ENCODE measurements at regions not wholly inside any gene's neighbourhood (a gene's known extent, or its start where the extent isn't known, plus 50 kb on each side); places are given as distances from the start of the nearest gene placed in this dataset.

GRCh38 chr7:95687759-95688343 lies 84.5 kb upstream of the DYNC1I1 start:
- Histone ChIP-seq H3K4me1 (ENCODE audit: control insufficient read depth, insufficient read depth, low read length) (peaks cover 4% of the 10 kb centered on the region), H3K4me2 (ENCODE audit: low read length) (no peak overlapping the region), H3K4me3 (ENCODE audit: low read length) (no peak overlapping the region), H3K36me3 (ENCODE audit: insufficient read depth, low read length) (no peaks in the 10 kb centered on the region), H3K27me3 (ENCODE audit: control insufficient read depth, insufficient read depth, low read length) (no peaks in the 10 kb centered on the region), H3K9me3 (replicated peaks; ENCODE audit: low read length) (no peaks in the 10 kb centered on the region), H3K9ac (ENCODE audit: low read depth, low read length) (no peak overlapping the region)

GRCh38 chr7:95686109-95686508 lies 86.2 kb upstream of the DYNC1I1 start:
- H3K36me3 ChIP-seq (ENCODE audit: insufficient read depth, low read length): no peaks in the 10 kb centered on the region
- H3K4me3 ChIP-seq (ENCODE audit: low read length): no peak overlapping the region
- H3K9me3 ChIP-seq (replicated peaks; ENCODE audit: low read length): no peaks in the 10 kb centered on the region
- H3K27me3 ChIP-seq (ENCODE audit: control insufficient read depth, insufficient read depth, low read length): no peaks in the 10 kb centered on the region
- H3K4me2 ChIP-seq (ENCODE audit: low read length): no peak overlapping the region
- no peak overlapping the region for H3K9ac ChIP-seq (ENCODE audit: low read depth, low read length)
- peaks cover 4% of the 10 kb centered on the region for H3K4me1 ChIP-seq (ENCODE audit: control insufficient read depth, insufficient read depth, low read length)

GRCh38 chr7:95684505-95684904 lies 87.8 kb upstream of the DYNC1I1 start:
- no peaks in the 10 kb centered on the region for H3K9me3 ChIP-seq (replicated peaks; ENCODE audit: low read length)
- H3K4me3 ChIP-seq (ENCODE audit: low read length): no peak overlapping the region
- peaks cover 4% of the 10 kb centered on the region for H3K4me1 ChIP-seq (ENCODE audit: control insufficient read depth, insufficient read depth, low read length)
- H3K27me3 ChIP-seq (ENCODE audit: control insufficient read depth, insufficient read depth, low read length): no peaks in the 10 kb centered on the region
- H3K9ac ChIP-seq (ENCODE audit: low read depth, low read length): no peak overlapping the region
- H3K36me3 ChIP-seq (ENCODE audit: insufficient read depth, low read length): no peaks in the 10 kb centered on the region
- no peak overlapping the region for H3K4me2 ChIP-seq (ENCODE audit: low read length)

GRCh38 chr7:95684037-95684436 lies 87.7 kb upstream of the PDK4 start:
- Histone ChIP-seq H3K4me2 (ENCODE audit: low read length) (no peak overlapping the region), H3K27me3 (ENCODE audit: control insufficient read depth, insufficient read depth, low read length) (no peaks in the 10 kb centered on the region), H3K4me3 (ENCODE audit: low read length) (no peak overlapping the region), H3K9me3 (replicated peaks; ENCODE audit: low read length) (no peaks in the 10 kb centered on the region), H3K9ac (ENCODE audit: low read depth, low read length) (no peak overlapping the region), H3K4me1 (ENCODE audit: control insufficient read depth, insufficient read depth, low read length) (peaks cover 2% of the 10 kb centered on the region), H3K36me3 (ENCODE audit: insufficient read depth, low read length) (no peaks in the 10 kb centered on the region)

- no peaks in the 10 kb centered on the region for H3K4me1 ChIP-seq (ENCODE audit: control insufficient read depth, insufficient read depth, low read length)
Measured at GRCh38 chr7:95682913-95683312, 86.6 kb upstream of the PDK4 start.

GRCh38 chr7:95676691-95677090 lies 80.4 kb upstream of the PDK4 start:
- Histone ChIP-seq H3K9ac (ENCODE audit: low read depth, low read length) (no peak overlapping the region), H3K36me3 (ENCODE audit: insufficient read depth, low read length) (no peaks in the 10 kb centered on the region), H3K4me3 (ENCODE audit: low read length) (no peak overlapping the region), H3K9me3 (replicated peaks; ENCODE audit: low read length) (no peaks in the 10 kb centered on the region), H3K27me3 (ENCODE audit: control insufficient read depth, insufficient read depth, low read length) (no peaks in the 10 kb centered on the region), H3K4me2 (ENCODE audit: low read length) (no peak overlapping the region), H3K4me1 (ENCODE audit: control insufficient read depth, insufficient read depth, low read length) (no peaks in the 10 kb centered on the region)

More at GRCh38 chr7:95682913-95683312, 86.6 kb upstream of the PDK4 start:
- no peaks in the 10 kb centered on the region for H3K27me3 ChIP-seq (ENCODE audit: control insufficient read depth, insufficient read depth, low read length)
- H3K4me3 ChIP-seq (ENCODE audit: low read length): no peak overlapping the region
- no peaks in the 10 kb centered on the region for H3K36me3 ChIP-seq (ENCODE audit: insufficient read depth, low read length)
- no peaks in the 10 kb centered on the region for H3K9me3 ChIP-seq (replicated peaks; ENCODE audit: low read length)
- no peak overlapping the region for H3K4me2 ChIP-seq (ENCODE audit: low read length)
- H3K9ac ChIP-seq (ENCODE audit: low read depth, low read length): no peak overlapping the region

- no peaks in the 10 kb centered on the region for H3K9me3 ChIP-seq (replicated peaks; ENCODE audit: low read length)
- no peak overlapping the region for H3K4me3 ChIP-seq (ENCODE audit: low read length)
- no peaks in the 10 kb centered on the region for H3K36me3 ChIP-seq (ENCODE audit: insufficient read depth, low read length)
- no peaks in the 10 kb centered on the region for H3K4me1 ChIP-seq (ENCODE audit: control insufficient read depth, insufficient read depth, low read length)
- H3K4me2 ChIP-seq (ENCODE audit: low read length): no peak overlapping the region
- no peaks in the 10 kb centered on the region for H3K27me3 ChIP-seq (ENCODE audit: control insufficient read depth, insufficient read depth, low read length)
- no peak overlapping the region for H3K9ac ChIP-seq (ENCODE audit: low read depth, low read length)
Measured at GRCh38 chr7:95675632-95676031, 79.3 kb upstream of the PDK4 start.

- H3K27me3 ChIP-seq (ENCODE audit: control insufficient read depth, insufficient read depth, low read length): no peaks in the 10 kb centered on the region
- H3K4me3 ChIP-seq (ENCODE audit: low read length): no peak overlapping the region
- H3K36me3 ChIP-seq (ENCODE audit: insufficient read depth, low read length): no peaks in the 10 kb centered on the region
- no peaks in the 10 kb centered on the region for H3K4me1 ChIP-seq (ENCODE audit: control insufficient read depth, insufficient read depth, low read length)
- H3K4me2 ChIP-seq (ENCODE audit: low read length): no peak overlapping the region
- no peak overlapping the region for H3K9ac ChIP-seq (ENCODE audit: low read depth, low read length)
- no peaks in the 10 kb centered on the region for H3K9me3 ChIP-seq (replicated peaks; ENCODE audit: low read length)
Measured at GRCh38 chr7:95675016-95675415, 78.7 kb upstream of the PDK4 start.

GRCh38 chr7:95674101-95674500 lies 77.8 kb upstream of the PDK4 start:
- Histone ChIP-seq H3K36me3 (ENCODE audit: insufficient read depth, low read length) (no peaks in the 10 kb centered on the region), H3K27me3 (ENCODE audit: control insufficient read depth, insufficient read depth, low read length) (no peaks in the 10 kb centered on the region), H3K9ac (ENCODE audit: low read depth, low read length) (no peak overlapping the region), H3K9me3 (replicated peaks; ENCODE audit: low read length) (no peaks in the 10 kb centered on the region), H3K4me3 (ENCODE audit: low read length) (no peak overlapping the region), H3K4me1 (ENCODE audit: control insufficient read depth, insufficient read depth, low read length) (no peaks in the 10 kb centered on the region), H3K4me2 (ENCODE audit: low read length) (no peak overlapping the region)

GRCh38 chr7:95672434-95672833 lies 76.1 kb upstream of the PDK4 start:
- Histone ChIP-seq H3K4me2 (ENCODE audit: low read length) (no peak overlapping the region), H3K36me3 (ENCODE audit: insufficient read depth, low read length) (no peaks in the 10 kb centered on the region), H3K4me1 (ENCODE audit: control insufficient read depth, insufficient read depth, low read length) (no peaks in the 10 kb centered on the region)

GRCh38 chr7:95669513-95669912 lies 73.2 kb upstream of the PDK4 start:
- no peaks in the 10 kb centered on the region for H3K4me1 ChIP-seq (ENCODE audit: control insufficient read depth, insufficient read depth, low read length)
- no peak overlapping the region for H3K4me2 ChIP-seq (ENCODE audit: low read length)
- H3K4me3 ChIP-seq (ENCODE audit: low read length): no peak overlapping the region
- no peaks in the 10 kb centered on the region for H3K27me3 ChIP-seq (ENCODE audit: control insufficient read depth, insufficient read depth, low read length)
- H3K36me3 ChIP-seq (ENCODE audit: insufficient read depth, low read length): no peaks in the 10 kb centered on the region
- H3K9ac ChIP-seq (ENCODE audit: low read depth, low read length): no peak overlapping the region
- no peaks in the 10 kb centered on the region for H3K9me3 ChIP-seq (replicated peaks; ENCODE audit: low read length)

More at GRCh38 chr7:95672434-95672833, 76.1 kb upstream of the PDK4 start:
- H3K9me3 ChIP-seq (replicated peaks; ENCODE audit: low read length): no peaks in the 10 kb centered on the region
- H3K27me3 ChIP-seq (ENCODE audit: control insufficient read depth, insufficient read depth, low read length): no peaks in the 10 kb centered on the region
- H3K4me3 ChIP-seq (ENCODE audit: low read length): no peak overlapping the region
- H3K9ac ChIP-seq (ENCODE audit: low read depth, low read length): no peak overlapping the region

- H3K9ac ChIP-seq (ENCODE audit: low read depth, low read length): no peak overlapping the region
- H3K4me3 ChIP-seq (ENCODE audit: low read length): no peak overlapping the region
- no peak overlapping the region for H3K4me2 ChIP-seq (ENCODE audit: low read length)
- no peaks in the 10 kb centered on the region for H3K9me3 ChIP-seq (replicated peaks; ENCODE audit: low read length)
- no peaks in the 10 kb centered on the region for H3K4me1 ChIP-seq (ENCODE audit: control insufficient read depth, insufficient read depth, low read length)
- no peaks in the 10 kb centered on the region for H3K36me3 ChIP-seq (ENCODE audit: insufficient read depth, low read length)
- H3K27me3 ChIP-seq (ENCODE audit: control insufficient read depth, insufficient read depth, low read length): no peaks in the 10 kb centered on the region
Measured at GRCh38 chr7:95668504-95669018, 72.2 kb upstream of the PDK4 start.

Measured in skeletal muscle satellite cell (primary cell).